ENCODE measurements at regions not wholly inside any gene's neighbourhood (a gene's known extent, or its start where the extent isn't known, plus 50 kb on each side); places are given as distances from the start of the nearest gene placed in this dataset.

DNA sequence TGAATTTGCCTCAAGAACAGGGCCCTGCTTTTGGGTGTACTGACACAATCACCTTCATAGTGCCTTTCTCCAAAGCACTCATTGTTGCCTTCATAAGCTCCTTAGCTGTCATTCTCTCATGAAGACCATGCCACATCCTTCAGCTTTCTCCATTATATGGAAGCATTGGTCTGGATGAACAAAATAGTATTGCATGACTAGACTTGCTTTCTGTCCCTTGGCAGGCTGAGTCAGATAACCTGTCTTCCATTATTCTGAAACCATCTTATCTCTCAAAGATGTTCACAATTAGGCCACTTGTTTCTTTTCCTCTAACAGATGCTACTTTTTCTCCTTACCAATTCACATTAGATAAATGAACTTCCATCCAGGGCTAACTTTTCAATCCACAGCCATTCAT lies 297.9 kb downstream of the IRX1 start:
- no peak overlapping the region for H3K27ac ChIP-seq
- no peak for TF ChIP-seq Cebpa-rat (IDR thresholded peaks at IDR 0.05)
- peaks cover 17 to 36% (median 35%) of the 10 kb centered on the region in 10 experiments; a peak in 19 of 20 replicates for H3K4me1 ChIP-seq
- H3K4me3 ChIP-seq: no peak overlapping the region
- H3K4me2 ChIP-seq: no peak overlapping the region
- H4K20me1 ChIP-seq: no peaks in the 10 kb centered on the region
- H3K9me3 ChIP-seq (replicated peaks in 1 of 11): peaks cover 13 to 35% (median 22%) of the 10 kb centered on the region in 11 experiments; a peak in 21 of 22 replicates
- no peak overlapping the region for H3K9ac ChIP-seq
- no peaks in the 10 kb centered on the region for H3K36me3 ChIP-seq
- H3K27me3 ChIP-seq: no peaks in the 10 kb centered on the region

DNA sequence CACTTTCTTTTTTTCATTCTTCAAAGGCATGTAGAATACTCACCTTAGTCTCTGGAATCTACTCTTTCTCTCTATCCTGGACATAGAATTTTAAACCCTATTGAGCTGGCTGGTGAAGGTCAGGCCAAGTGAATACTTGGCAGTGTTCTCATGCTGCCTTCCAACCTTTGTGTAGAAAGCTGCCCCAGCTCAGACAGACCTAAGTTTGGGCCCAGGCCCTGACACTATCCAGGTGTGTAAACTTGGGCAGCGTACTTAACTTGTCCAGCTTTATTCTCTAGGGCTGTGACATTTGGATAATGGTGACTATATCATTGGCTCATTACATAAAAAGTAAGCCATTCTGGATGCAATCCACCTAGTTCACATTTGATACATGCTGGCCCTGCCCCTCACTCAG lies 298.3 kb downstream of the IRX1 start:
- H3K27me3 ChIP-seq: no peaks in the 10 kb centered on the region
- H3K27ac ChIP-seq: no peak overlapping the region
- no peak overlapping the region for H3K4me3 ChIP-seq
- TF ChIP-seq Cebpa-rat (IDR thresholded peaks at IDR 0.05): no peak
- no peak overlapping the region for H3K4me2 ChIP-seq
- peaks cover 17 to 32% (median 31%) of the 10 kb centered on the region in 10 experiments; a peak in 19 of 20 replicates for H3K4me1 ChIP-seq
- H4K20me1 ChIP-seq: no peaks in the 10 kb centered on the region
- H3K36me3 ChIP-seq: no peaks in the 10 kb centered on the region
- no peak overlapping the region for H3K9ac ChIP-seq
- peaks cover 13 to 40% (median 25%) of the 10 kb centered on the region in 11 experiments; a peak in 21 of 22 replicates for H3K9me3 ChIP-seq (replicated peaks in 1 of 11)

DNA sequence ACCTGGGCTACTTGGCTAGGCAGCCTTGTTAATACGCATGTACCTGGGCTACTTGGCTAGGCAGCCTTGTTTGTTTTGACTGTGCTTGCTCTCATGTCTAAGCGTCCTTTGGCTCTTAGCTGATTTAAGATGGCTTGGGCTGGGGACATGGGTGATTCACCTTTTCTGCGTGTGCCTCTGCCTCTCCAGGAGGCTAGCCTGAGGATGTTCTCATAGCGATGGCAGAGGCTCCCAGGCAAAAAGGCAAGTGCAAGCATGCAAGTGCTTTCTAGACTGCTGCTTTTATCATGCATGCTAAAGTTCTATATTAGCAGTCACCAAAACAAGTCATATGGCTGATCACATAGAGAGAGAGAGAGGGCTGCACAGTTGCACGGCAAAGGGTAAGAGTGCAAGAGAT lies 300.5 kb downstream of the IRX1 start:
- H3K9me3 ChIP-seq (replicated peaks in 1 of 11): peaks cover 13 to 40% (median 25%) of the 10 kb centered on the region in 11 experiments; a peak in 21 of 22 replicates
- no peaks in the 10 kb centered on the region for H4K20me1 ChIP-seq
- H3K27me3 ChIP-seq: no peaks in the 10 kb centered on the region

DNA sequence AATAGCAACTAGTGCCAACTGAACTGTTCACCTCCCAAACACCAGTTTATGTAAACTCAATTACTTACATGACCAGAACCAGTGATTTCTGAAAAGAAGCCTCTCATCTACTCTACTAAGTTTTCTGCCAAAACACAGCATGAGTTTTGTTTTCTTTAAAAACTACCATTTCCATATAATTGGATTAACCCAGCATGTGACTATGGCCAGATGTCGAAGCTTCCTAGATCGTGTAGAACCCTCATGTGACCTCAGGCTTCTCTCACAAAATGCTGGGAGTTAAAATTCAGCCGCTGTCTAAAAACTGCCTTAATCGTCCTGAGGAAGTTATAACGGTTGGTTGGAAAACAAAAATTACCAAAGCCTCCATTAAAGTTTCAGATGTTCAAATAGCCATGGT lies 303.5 kb downstream of the IRX1 start:
- no peak overlapping the region for H3K9ac ChIP-seq
- no peak for TF ChIP-seq Cebpa-rat (IDR thresholded peaks at IDR 0.05)
- no peaks in the 10 kb centered on the region for H4K20me1 ChIP-seq
- H3K4me3 ChIP-seq: no peak overlapping the region
- H3K4me1 ChIP-seq: no peaks in the 10 kb centered on the region
- H3K36me3 ChIP-seq: no peaks in the 10 kb centered on the region
- no peak overlapping the region for H3K27ac ChIP-seq
- no peaks in the 10 kb centered on the region for H3K27me3 ChIP-seq
- peaks cover 11 to 42% (median 23%) of the 10 kb centered on the region in 11 experiments; a peak in 21 of 22 replicates for H3K9me3 ChIP-seq (replicated peaks in 1 of 11)
- H3K4me2 ChIP-seq: no peak overlapping the region

More for the DNA sequence above, 300.5 kb downstream of the IRX1 start:
- no peak overlapping the region for H3K27ac ChIP-seq
- no peak overlapping the region for H3K9ac ChIP-seq
- no peak for TF ChIP-seq Cebpa-rat (IDR thresholded peaks at IDR 0.05)
- no peaks in the 10 kb centered on the region for H3K36me3 ChIP-seq
- H3K4me3 ChIP-seq: no peak overlapping the region
- peaks cover under 1 to 11% (median 9%) of the 10 kb centered on the region in 10 experiments; a peak in 19 of 20 replicates for H3K4me1 ChIP-seq
- no peak overlapping the region for H3K4me2 ChIP-seq

DNA sequence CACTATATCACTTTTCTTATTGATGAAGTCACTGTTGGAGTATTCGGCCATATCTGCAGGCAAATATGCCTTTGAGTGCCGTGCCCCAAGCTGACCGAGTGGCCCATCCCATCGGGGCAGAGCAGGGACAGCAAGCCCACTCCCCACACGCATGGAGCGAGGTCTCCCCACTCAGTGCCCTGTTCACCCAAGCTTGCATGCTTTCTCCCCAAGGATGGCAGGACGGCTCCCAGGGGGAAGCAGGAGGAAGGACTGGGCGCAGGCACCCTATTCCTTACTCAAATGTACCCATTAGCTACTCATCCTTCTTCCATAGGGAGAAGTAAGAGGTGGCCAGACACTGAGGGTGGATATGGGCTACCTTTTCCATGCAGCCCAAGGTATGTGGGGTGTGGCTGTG lies 309.0 kb downstream of the IRX1 start:
- H3K27me3 ChIP-seq: no peaks in the 10 kb centered on the region
- H3K9me3 ChIP-seq (replicated peaks in 1 of 11): peaks cover 0 to 20% (median 4%) of the 10 kb centered on the region in 11 experiments; a peak in 7 of 22 replicates
- H3K4me2 ChIP-seq: no peak overlapping the region
- no peak overlapping the region for H3K9ac ChIP-seq
- TF ChIP-seq Cebpa-rat (IDR thresholded peaks at IDR 0.05): no peak
- peaks cover 0 to 14% (median 9%) of the 10 kb centered on the region in 10 experiments; a peak in 9 of 20 replicates for H3K4me1 ChIP-seq
- no peak overlapping the region for H3K27ac ChIP-seq
- no peak overlapping the region for H3K4me3 ChIP-seq
- no peaks in the 10 kb centered on the region for H3K36me3 ChIP-seq
- H4K20me1 ChIP-seq: no peaks in the 10 kb centered on the region

DNA sequence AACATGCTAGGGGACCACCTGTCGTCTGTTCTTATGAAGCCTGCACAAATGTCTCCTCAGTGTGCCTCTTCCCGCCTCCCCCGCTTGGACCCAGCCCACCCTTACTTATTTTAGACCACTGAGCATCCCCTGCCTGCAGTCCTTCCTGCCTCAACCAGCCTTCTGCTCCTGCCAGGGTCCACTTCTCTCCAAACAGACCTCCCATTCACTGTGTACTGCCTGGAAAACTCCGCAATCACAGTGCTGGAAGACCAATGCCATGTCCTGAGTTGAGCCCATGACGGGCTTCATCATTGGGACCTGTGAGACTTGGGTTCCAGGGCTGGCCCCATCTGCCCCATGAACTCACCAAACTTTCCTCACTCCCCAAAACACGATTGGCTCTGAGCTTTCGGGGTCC lies 309.4 kb downstream of the IRX1 start:
- H3K4me1 ChIP-seq: peaks cover 0 to 14% (median 9%) of the 10 kb centered on the region in 10 experiments; a peak in 9 of 20 replicates
- no peaks in the 10 kb centered on the region for H3K36me3 ChIP-seq
- H3K9me3 ChIP-seq (replicated peaks in 1 of 11): peaks cover 0 to 20% (median 4%) of the 10 kb centered on the region in 11 experiments; a peak in 7 of 22 replicates
- no peaks in the 10 kb centered on the region for H3K27me3 ChIP-seq
- TF ChIP-seq Cebpa-rat (IDR thresholded peaks at IDR 0.05): no peak
- no peak overlapping the region for H3K4me2 ChIP-seq
- H3K9ac ChIP-seq: no peak overlapping the region
- no peaks in the 10 kb centered on the region for H4K20me1 ChIP-seq
- H3K4me3 ChIP-seq: no peak overlapping the region
- H3K27ac ChIP-seq: no peak overlapping the region

DNA sequence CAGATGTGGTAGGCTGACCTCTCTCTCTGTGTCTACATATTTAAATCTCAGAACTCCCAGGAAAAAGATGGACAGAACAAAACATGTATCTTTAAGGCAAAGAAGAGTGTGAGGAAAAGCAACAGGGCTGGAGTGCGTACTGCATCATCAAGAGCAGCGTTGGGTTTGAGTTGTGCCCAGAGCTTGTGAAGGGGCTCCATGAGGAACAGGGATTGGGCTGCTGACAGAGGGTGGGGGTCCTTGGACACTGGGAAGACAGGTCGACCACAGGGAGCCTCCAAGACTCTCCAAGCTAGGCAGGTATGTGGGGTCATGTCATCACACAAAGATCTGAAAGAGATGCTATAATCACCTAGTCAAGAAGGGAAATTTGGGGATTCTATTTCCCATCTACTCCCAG lies 309.9 kb downstream of the IRX1 start:
- Histone ChIP-seq H4K20me1 (no peaks in the 10 kb centered on the region), H3K4me3 (no peak overlapping the region), H3K9ac (no peak overlapping the region), H3K27me3 (no peaks in the 10 kb centered on the region), H3K36me3 (no peaks in the 10 kb centered on the region), H3K4me2 (no peak overlapping the region), H3K27ac (no peak overlapping the region), H3K9me3 (replicated peaks in 1 of 11) (peaks cover 0 to 20% (median 4%) of the 10 kb centered on the region in 11 experiments; a peak in 7 of 22 replicates), H3K4me1 (peaks cover 0 to 14% (median 9%) of the 10 kb centered on the region in 10 experiments; a peak in 9 of 20 replicates)
- TF ChIP-seq Cebpa-rat (IDR thresholded peaks at IDR 0.05): no peak

DNA sequence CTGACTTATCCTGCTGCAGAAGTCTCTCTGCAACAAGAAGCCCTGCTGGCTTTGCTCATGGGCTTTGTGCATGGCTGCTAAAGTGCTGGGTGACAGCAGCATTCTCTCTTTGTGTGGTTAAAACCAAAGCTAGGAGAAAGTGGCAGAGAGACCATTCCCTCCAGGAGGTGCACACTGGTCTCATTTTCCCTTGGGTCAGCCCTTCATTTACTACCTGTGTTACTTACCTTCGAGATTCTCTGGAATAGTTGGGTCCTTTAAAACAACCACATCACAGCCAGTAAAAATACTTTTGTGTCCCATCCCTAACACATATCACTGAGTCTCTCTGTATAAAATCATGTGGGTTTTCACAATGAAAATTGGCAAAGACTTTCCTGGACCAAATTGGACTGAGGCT lies 315.5 kb downstream of the IRX1 start:
- Histone ChIP-seq H4K20me1 (no peaks in the 10 kb centered on the region), H3K9ac (no peak overlapping the region), H3K9me3 (replicated peaks in 1 of 11) (peaks cover 0 to 3% (median 0%) of the 10 kb centered on the region in 11 experiments; a peak in 2 of 22 replicates), H3K36me3 (no peaks in the 10 kb centered on the region), H3K4me3 (no peak overlapping the region), H3K4me2 (no peak overlapping the region), H3K4me1 (peaks cover 0 to 14% (median 9%) of the 10 kb centered on the region in 10 experiments; a peak in 9 of 20 replicates), H3K27me3 (no peaks in the 10 kb centered on the region), H3K27ac (no peak overlapping the region)
- TF ChIP-seq Cebpa-rat (IDR thresholded peaks at IDR 0.05): no peak

DNA sequence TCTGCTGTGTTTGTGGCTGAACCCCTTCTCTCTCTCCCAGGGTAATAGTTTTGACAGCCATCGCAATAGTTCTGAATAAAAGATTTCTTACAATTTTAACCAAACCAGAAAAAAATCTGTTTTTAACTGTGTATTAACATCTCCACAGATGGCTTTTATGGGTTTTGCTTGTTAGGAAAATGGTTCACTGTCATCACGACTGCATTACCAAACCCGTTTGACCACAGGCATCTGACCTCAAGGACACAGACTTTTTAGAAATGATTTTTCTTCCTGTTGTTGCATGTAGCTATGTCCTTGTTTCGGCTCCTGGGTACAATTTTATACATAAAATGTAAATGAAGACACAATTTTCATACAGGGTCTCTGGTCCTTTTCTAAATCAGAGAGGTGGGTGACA lies 316.1 kb downstream of the IRX1 start:
- Histone ChIP-seq H3K27ac (no peak overlapping the region), H3K4me2 (no peak overlapping the region), H3K36me3 (no peaks in the 10 kb centered on the region), H3K4me3 (no peak overlapping the region), H3K9me3 (replicated peaks in 1 of 11) (peaks cover 0 to 3% (median 0%) of the 10 kb centered on the region in 11 experiments; a peak in 2 of 22 replicates), H3K27me3 (no peaks in the 10 kb centered on the region), H3K4me1 (peaks cover 0 to 14% (median 9%) of the 10 kb centered on the region in 10 experiments; a peak in 9 of 20 replicates), H4K20me1 (no peaks in the 10 kb centered on the region), H3K9ac (no peak overlapping the region)
- no peak for TF ChIP-seq Cebpa-rat (IDR thresholded peaks at IDR 0.05)

DNA sequence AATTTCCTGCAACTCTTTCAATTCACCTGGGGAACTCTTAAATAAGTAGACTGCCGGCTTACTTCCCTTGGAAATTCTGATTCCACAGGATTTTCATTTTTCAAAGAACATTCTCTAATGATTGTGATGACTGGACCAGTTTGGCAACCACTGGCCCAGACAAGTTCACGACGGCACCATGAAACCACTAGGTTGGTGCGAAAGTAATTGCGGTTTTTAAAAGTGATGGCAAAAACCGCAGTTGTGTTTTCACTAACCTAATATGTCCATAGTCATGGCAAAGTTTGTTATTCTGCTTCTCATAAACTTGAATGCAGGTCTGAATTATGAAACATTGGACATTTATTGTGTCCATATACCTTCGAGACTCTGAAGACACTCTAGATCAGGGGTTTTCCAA lies 317.2 kb downstream of the IRX1 start:
- Histone ChIP-seq H3K27me3 (no peaks in the 10 kb centered on the region), H3K36me3 (no peaks in the 10 kb centered on the region), H3K4me3 (no peak overlapping the region), H3K9ac (no peak overlapping the region), H3K4me2 (no peak overlapping the region), H3K27ac (no peak overlapping the region), H3K4me1 (peaks cover 0 to 10% (median 8%) of the 10 kb centered on the region in 10 experiments; a peak in 9 of 20 replicates), H3K9me3 (replicated peaks in 1 of 11) (peaks cover 0 to 3% (median 0%) of the 10 kb centered on the region in 11 experiments; a peak in 3 of 22 replicates), H4K20me1 (no peaks in the 10 kb centered on the region)
- TF ChIP-seq Cebpa-rat (IDR thresholded peaks at IDR 0.05): no peak

All from BLaER1 treated with 17β-estradiol and CSF1 and Interleukin-3, amounts not matched to agents 10 nM and 100 nM (cell line).